GM19351 (cell line): ENCODE measurements at regions not wholly inside any gene's neighbourhood (a gene's known extent, or its start where the extent isn't known, plus 50 kb on each side); places are given as distances from the start of the nearest gene placed in this dataset.

Source experiments
- ATAC-seq: cut with Tn5 transposase; IDR thresholded peaks from one replicate; pipeline ENCODE4 v1.9.1; 2021; ENCODE audit warnings: mild to moderate bottlenecking, moderate library complexity; ENCODE audit not compliant: unreplicated experiment

GRCh38 chr16:26189536-26189935, 497.8 kb downstream of the HS3ST4 start:
- no peak for ATAC-seq

DNA sequence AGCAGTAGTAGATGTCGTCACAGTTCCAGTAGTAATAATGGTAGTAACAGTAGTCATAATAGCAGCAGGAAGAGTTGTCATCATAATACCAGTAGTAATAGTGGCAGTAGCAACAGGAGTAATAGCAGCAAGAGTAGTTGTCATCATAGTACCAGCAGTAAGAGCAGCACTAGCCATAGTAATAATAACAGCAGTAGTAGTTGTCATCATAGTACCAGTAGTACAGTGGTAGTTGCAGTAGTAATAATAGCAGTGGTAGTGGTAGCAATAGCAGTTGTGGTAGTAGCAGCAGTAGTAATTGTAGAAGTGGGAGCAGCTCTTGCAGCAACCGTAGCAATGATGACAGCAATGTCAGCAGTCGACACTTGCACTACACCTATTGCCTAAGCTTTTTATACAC, 502.8 kb downstream of the HS3ST4 start:
- no peak for ATAC-seq

- no peak for ATAC-seq
Observed at GRCh38 chr16:26195225-26195624, 503.5 kb downstream of the HS3ST4 start.

GRCh38 chr16:26196310-26196709, 504.6 kb downstream of the HS3ST4 start:
- no peak for ATAC-seq

DNA sequence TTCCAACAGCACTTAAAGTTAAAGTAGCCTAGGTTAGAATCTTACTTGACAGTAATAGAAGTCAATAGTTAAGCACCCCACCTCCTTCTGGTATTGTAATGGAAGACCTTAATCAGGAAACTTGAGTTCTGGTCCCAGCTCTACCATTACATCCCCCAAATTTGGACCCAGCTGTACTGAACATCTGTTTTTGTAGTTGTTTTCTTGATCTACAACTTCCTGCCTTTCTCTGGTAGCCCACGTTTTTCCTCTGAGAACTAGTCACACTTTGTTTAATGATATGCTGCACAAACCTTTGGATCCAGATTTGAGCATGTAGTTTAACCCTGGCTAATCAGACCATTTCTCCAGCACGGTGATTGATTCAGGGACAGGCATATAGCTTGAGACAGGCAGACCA, 505.0 kb downstream of the HS3ST4 start:
- no peak for ATAC-seq

- no peak for ATAC-seq
Observed at GRCh38 chr16:26197707-26198106, 505.9 kb downstream of the HS3ST4 start.

DNA sequence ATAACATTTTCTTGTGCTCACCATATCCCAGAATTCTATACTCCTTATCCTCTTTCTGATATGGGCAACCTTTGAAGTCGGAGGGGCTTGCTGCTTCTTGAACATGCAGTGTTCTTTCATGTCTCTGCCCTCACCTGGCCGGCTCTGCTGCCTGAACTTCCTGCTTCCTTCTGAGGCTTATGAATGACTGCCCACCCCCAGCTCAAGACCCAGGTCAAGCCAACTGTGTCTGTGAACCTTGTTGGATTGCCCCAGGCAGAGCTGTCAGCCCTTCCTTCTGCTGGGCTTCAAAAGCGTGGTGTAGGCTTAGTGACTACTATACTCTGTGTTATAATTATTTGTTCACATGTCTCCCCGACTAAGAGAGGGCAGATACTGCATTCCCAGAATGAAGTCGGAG, 506.5 kb downstream of the HS3ST4 start:
- no peak for ATAC-seq

DNA sequence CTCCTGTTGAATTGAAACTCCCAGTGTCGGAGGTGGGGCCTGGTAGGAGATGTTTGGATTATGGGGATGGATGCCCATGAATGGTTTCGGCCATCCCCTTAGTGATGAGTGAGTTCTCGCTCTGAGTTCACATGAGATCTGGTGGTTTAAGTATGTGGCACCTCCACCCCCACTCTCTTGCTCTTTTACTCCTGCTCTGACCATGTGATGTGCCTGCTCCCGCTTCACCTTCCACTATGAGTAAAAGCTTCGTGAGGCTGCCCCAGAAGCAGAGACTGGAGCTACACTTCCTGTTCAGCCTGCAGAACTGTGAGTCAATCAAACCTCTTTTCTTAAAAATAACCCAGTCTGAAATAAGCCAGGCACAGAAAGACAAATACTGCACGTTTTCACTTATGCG, 512.4 kb downstream of the HS3ST4 start:
- no peak for ATAC-seq

DNA sequence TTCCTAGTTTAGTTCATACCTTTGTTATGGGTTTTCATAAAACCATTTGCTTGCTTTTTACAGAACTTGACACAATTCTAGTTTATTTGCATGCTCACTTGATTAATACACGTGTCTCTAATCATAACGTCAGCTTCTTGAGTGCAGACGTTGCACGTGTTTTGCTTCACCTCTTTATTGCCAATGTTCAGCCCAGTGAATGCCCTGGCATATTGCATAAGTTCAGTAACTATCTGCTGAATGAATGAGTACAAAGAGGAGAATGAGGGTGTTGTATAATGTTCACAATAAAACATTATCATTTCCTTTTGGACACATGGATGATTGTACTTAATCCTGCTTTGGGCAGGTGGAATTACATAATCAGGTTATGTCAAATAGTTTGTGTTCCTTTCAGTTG, 519.8 kb downstream of the HS3ST4 start:
- ATAC-seq: no peak

DNA sequence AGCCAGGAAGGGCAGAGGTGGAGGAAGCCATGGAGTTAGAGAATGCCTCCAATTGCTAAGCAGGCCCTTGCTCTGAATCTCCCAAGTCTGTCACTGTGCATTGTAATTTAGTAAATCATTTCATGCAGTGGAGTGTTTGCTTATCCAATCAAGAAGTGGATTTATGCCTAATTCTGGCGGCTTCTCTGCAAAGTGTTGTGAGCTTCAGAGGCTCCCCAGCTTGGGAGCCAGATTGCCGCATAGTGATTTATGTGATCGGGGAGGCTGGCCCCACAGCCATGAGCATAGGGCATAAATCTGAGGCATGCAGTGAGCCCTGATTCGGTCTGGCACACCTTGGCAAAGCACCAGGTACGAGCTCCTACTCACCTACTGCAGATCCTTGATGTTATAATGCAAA, 520.8 kb downstream of the HS3ST4 start:
- ATAC-seq: no peak

GRCh38 chr16:26214581-26215174, 522.9 kb downstream of the HS3ST4 start:
- ATAC-seq: no peak

DNA sequence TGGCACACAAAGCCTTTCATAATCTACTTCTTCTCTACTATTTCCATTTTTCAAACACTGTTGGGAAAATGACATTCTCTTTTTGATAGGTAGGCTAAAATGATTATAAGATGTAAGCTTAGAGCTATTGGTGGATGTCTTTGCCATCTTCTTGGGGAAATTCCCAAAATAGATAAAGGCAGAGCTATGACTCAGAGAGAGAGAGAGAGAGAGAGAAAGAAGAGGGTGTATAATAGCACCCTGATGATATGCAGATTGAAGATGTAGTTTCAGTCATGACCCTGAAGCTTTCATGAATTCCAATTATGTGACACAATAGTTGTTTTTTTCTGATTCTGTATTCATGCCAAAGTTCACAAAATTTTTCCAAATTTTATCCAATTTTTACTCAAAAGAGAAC, 529.1 kb downstream of the HS3ST4 start:
- ATAC-seq: no peak

DNA sequence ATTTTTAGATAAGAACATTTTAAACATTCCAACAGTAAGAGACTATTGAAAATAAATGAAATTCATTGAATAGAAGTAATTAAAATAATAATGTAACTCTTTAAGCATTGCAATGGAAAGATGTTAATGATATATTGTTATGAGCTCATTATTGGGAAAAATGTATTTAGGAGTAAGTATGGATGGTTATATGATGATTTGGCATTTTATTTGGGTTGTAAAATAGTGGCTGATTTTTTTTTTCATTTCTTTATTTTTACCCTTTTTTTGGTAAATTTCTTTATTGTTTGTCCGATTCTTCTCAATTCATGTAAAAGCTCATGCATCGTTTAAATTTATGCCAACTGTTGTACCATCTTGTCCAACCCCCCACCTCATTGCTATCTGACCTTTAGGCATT, 539.9 kb downstream of the HS3ST4 start:
- ATAC-seq: no peak

DNA sequence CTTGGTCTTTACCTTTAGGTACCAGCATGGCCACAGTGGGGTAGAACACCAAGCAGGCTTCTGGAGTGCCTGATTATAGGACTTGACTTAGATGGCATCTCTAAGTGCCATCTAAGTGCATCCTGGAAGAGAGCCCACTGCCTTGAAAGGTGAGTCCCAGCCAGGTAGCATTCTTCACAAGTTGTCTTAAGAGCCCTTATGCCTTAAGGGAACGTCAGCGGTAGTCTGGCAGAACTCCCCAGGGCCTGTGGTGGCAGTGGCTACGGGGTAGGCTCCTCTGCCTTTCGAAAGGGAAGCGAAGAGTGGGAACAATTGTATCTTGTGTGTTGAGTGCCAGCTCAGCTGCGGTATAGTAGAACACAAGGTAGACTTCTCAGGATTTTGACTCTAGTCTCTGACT, 549.0 kb downstream of the HS3ST4 start:
- ATAC-seq: no peak

- ATAC-seq: no peak
Observed at GRCh38 chr16:26247063-26247462, 555.3 kb downstream of the HS3ST4 start.

DNA sequence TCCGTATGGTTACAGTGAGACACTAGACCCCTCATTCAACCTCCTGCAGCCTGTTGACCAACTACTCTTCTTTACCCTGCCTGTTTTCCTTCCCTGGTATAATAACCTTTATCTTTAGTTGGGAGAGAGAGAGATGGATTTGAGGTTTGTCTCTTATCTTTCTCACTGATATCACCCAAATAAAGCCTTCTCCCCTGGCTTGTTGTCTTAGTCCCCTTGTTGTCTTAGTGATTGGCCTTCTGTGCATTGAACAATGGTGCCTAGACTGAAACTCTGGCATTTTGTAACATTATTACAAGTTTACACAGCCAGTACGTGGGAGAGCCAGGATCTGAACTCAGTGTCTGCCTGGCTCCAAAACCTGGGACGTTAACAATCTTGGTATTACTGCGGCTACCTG, 560.8 kb downstream of the HS3ST4 start:
- no peak for ATAC-seq

- no peak for ATAC-seq
Observed at GRCh38 chr16:26261621-26262020, 569.9 kb downstream of the HS3ST4 start.

DNA sequence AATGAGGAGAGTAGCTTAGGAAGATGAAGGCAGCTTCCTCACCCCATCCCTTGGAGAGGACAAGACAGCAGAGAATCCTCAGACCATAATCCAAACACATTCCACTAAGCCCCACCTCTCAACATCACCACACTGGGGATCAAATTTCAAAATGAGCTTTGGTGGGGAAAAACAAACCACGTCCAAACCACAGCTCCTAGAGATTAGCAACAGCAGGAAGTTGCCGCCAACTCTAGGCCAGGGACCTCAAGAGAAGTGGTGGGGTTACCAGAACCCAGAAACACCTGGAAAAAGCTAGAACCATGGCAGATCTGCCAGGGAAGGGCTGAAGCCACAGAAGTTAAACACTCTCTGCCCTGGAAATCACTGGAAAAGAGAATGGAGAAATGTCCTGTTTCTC, 571.6 kb downstream of the HS3ST4 start:
- ATAC-seq: no peak

- ATAC-seq: no peak
Observed at GRCh38 chr16:26267641-26268040, 575.9 kb downstream of the HS3ST4 start.

GRCh38 chr16:26269673-26270072, 577.9 kb downstream of the HS3ST4 start:
- no peak for ATAC-seq

- no peak for ATAC-seq
Observed at GRCh38 chr16:26273607-26274006, 581.8 kb downstream of the HS3ST4 start.

DNA sequence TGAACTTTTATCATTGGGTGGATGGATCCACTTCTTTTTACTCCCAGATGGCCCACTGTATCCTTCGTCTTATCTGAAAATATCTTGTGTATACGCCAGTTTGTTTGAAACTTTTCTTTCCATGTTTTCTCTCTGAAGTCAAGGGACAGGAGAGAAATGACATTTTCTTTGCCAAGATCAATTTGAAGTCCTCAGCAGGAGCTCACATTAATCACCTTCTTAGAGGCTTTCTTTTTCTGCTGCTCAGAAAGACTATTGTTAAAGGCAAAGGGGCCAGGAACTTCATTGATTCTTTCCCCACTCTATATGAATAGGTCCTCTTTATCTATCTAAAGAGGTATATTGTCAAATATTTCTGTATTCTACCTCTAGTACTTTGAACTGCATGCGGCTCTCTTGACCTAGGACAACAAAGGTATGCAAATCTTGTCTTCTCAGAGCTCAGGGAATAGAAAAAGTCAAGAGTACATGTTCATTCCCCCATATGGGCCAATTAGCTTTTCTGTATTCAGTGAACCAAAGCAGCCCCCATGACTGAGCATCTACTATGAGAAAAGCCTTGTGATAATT, 583.3 kb downstream of the HS3ST4 start:
- no peak for ATAC-seq

DNA sequence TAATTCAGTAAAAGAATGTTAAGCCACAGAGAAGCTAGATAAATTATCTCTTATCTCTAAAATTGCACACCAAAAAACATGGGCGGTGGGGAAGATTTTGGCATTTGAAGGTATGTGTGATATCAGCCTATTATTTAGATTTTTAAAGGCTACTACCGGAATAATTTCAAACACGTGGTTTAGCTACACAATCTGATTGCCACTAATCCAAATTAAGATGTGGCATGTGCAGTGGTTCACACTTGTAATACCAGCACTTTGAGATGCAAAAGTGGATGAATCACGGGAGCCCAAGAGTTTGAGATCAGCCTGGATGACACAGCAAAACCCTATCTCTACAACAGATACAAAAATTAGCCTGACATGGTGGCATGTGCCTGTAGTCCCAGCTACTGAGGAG, 584.5 kb downstream of the HS3ST4 start:
- no peak for ATAC-seq
